ENCODE measurements at regions not wholly inside any gene's neighbourhood (a gene's known extent, or its start where the extent isn't known, plus 50 kb on each side); places are given as distances from the start of the nearest gene placed in this dataset.

DNA sequence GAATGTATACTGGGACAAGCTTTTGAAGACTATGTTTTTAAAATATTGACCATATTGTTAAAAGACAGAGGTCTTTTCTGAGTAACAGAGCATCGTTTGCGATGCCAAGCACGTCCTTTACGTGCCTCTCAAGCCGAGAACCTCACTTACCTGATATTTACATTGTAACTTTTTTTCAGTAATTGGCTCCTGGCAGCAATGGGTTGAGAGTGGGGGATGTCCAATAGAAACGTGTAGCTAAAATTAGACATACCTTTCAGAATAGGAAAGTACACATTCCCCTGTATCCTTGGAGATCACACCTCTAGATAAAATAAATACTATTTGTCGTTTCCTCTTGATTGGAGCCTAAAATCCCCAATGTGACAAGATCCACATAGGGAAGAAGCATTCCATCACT lies 222.2 kb upstream of the RGS6 start:
- Histone ChIP-seq H3K27ac (ENCODE audit: insufficient read depth in 1 of 2, low read depth in 1 of 2, low read length in 2 of 2, poor library complexity in 1 of 2, severe bottlenecking in 2 of 2) (no peak overlapping the region), H3K4me3 (ENCODE audit: control insufficient read depth in 1 of 7, extremely low read depth in 1 of 7, insufficient read depth in 4 of 7, low read depth in 2 of 7, low read length in 6 of 7) (no peak overlapping the region), H3K36me3 (ENCODE audit: control insufficient read depth in 4 of 4, insufficient read depth in 4 of 4, low read length in 3 of 4) (peaks cover 0 to 7% (median 4%) of the 10 kb centered on the region in 4 experiments), H3K27me3 (replicated peaks in 2 of 5; ENCODE audit: control insufficient read depth in 4 of 5, insufficient read depth in 5 of 5, low read length in 4 of 5) (no peaks in the 10 kb centered on the region), H3K9me3 (ENCODE audit: control extremely low read depth in 1 of 5, control insufficient read depth in 4 of 5, insufficient read depth in 2 of 5, low read depth in 1 of 5, low read length in 4 of 5) (no peaks in the 10 kb centered on the region), H3K4me1 (ENCODE audit: control extremely low read depth in 1 of 4, control insufficient read depth in 4 of 4, insufficient read depth in 4 of 4, low read length in 3 of 4) (no peaks in the 10 kb centered on the region)
- WGBS (ENCODE audit: insufficient coverage), result 96% methylated on average over 2 of the region's 7 CpGs
- DNase-seq, result no peak
- POLR2A ChIA-PET, result no interaction called here
- CTCF ChIA-PET, result interaction anchor here (0.8 kb wide), 1 partner anchor 572 kb away, joined by 4 read pairs; no protein-coding TSS in a partner anchor

DNA sequence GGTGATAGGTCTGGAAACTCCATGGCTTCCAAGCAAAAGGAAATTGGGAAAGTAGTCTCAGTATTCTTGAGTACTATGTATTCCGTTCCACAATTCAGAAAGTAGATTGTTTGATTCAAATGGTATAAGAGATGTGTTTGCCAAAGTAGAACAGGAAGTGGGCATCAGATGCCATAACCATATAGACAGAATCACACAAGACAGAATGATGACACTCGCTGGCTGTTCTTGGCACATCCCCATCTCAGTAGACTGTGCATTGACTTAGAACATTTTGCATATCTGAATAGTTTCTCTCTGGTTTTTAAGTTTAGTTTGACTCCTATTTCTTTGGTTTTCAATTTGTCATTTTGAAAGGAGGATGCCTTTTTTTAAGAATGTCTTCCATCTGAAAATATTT lies 221.1 kb upstream of the RGS6 start:
- peaks cover 0 to 7% (median 4%) of the 10 kb centered on the region in 4 experiments for H3K36me3 ChIP-seq (ENCODE audit: control insufficient read depth in 4 of 4, insufficient read depth in 4 of 4, low read length in 3 of 4)
- no CpG with 5 or more reads among the region's 2 CpGs for WGBS (ENCODE audit: insufficient coverage)
- H3K4me3 ChIP-seq (ENCODE audit: control insufficient read depth in 1 of 7, extremely low read depth in 1 of 7, insufficient read depth in 4 of 7, low read depth in 2 of 7, low read length in 6 of 7), result no peak overlapping the region
- CTCF ChIA-PET, result no interaction called here
- no peak overlapping the region for H3K27ac ChIP-seq (ENCODE audit: insufficient read depth in 1 of 2, low read depth in 1 of 2, low read length in 2 of 2, poor library complexity in 1 of 2, severe bottlenecking in 2 of 2)
- DNase-seq, result no peak
- H3K27me3 ChIP-seq (replicated peaks in 2 of 5; ENCODE audit: control insufficient read depth in 4 of 5, insufficient read depth in 5 of 5, low read length in 4 of 5), result no peaks in the 10 kb centered on the region
- H3K4me1 ChIP-seq (ENCODE audit: control extremely low read depth in 1 of 4, control insufficient read depth in 4 of 4, insufficient read depth in 4 of 4, low read length in 3 of 4), result no peaks in the 10 kb centered on the region
- POLR2A ChIA-PET, result no interaction called here
- no peaks in the 10 kb centered on the region for H3K9me3 ChIP-seq (ENCODE audit: control extremely low read depth in 1 of 5, control insufficient read depth in 4 of 5, insufficient read depth in 2 of 5, low read depth in 1 of 5, low read length in 4 of 5)

DNA sequence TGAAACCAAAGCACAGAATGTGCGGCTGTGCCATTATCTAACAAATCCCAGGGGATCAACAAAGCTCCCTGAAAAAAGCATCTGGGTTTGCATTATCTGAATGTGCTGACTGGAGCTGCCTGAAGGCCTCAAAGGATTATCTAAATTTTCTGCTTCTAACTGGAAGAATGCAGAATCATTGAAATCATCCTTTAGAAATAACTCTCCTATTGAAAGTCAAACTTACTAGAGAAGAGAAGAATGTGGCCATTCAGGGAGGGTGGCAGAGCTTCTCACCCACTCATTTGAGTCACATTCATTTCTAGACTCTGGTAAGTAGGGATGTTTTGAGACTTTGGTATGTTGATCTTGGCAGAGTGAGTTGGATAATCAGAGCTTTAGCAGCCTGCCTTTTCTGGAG lies 220.6 kb upstream of the RGS6 start:
- WGBS (ENCODE audit: insufficient coverage), result 100% methylated on average over 1 of the region's 1 CpG
- no peaks in the 10 kb centered on the region for H3K27me3 ChIP-seq (replicated peaks in 2 of 5; ENCODE audit: control insufficient read depth in 4 of 5, insufficient read depth in 5 of 5, low read length in 4 of 5)
- no peak overlapping the region for H3K27ac ChIP-seq (ENCODE audit: insufficient read depth in 1 of 2, low read depth in 1 of 2, low read length in 2 of 2, poor library complexity in 1 of 2, severe bottlenecking in 2 of 2)
- ChIA-PET CTCF (interaction anchor here (1.1 to 1.2 kb wide), 2 partner anchors 16 to 41 kb away, joined by 3 read pairs; no protein-coding TSS in a partner anchor), POLR2A (no interaction called here)
- H3K4me3 ChIP-seq (ENCODE audit: control insufficient read depth in 1 of 7, extremely low read depth in 1 of 7, insufficient read depth in 4 of 7, low read depth in 2 of 7, low read length in 6 of 7), result no peak overlapping the region
- H3K36me3 ChIP-seq (ENCODE audit: control insufficient read depth in 4 of 4, insufficient read depth in 4 of 4, low read length in 3 of 4), result peaks cover 0 to 7% (median 4%) of the 10 kb centered on the region in 4 experiments
- DNase-seq, result no peak
- no peaks in the 10 kb centered on the region for H3K4me1 ChIP-seq (ENCODE audit: control extremely low read depth in 1 of 4, control insufficient read depth in 4 of 4, insufficient read depth in 4 of 4, low read length in 3 of 4)
- H3K9me3 ChIP-seq (ENCODE audit: control extremely low read depth in 1 of 5, control insufficient read depth in 4 of 5, insufficient read depth in 2 of 5, low read depth in 1 of 5, low read length in 4 of 5), result no peaks in the 10 kb centered on the region

DNA sequence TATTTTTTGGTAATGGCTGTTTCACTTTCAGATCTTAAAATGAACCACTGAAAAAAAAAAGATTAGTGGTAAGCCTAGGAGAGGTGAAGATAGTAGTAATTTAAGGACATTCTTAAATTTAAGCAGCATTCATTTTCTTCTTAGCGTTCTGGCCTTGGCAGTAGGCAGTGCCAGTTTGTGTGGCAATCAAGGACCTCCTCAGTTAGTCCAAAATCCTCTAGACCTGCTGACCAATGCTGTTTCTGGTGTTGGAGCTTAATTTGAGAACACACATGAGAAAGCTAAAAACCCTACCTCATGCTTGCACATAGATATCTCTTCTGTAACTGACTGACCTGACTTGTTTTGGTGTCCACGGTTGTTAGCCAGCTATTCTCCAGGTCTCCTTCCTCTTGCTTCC lies 219.8 kb upstream of the RGS6 start:
- H3K27ac ChIP-seq (ENCODE audit: insufficient read depth in 1 of 2, low read depth in 1 of 2, low read length in 2 of 2, poor library complexity in 1 of 2, severe bottlenecking in 2 of 2), result no peak overlapping the region
- no peak overlapping the region for H3K4me3 ChIP-seq (ENCODE audit: control insufficient read depth in 1 of 7, extremely low read depth in 1 of 7, insufficient read depth in 4 of 7, low read depth in 2 of 7, low read length in 6 of 7)
- ChIA-PET CTCF (interaction anchor here (1.1 to 1.2 kb wide), 2 partner anchors 17 to 40 kb away, joined by 3 read pairs; no protein-coding TSS in a partner anchor), POLR2A (no interaction called here)
- no peaks in the 10 kb centered on the region for H3K9me3 ChIP-seq (ENCODE audit: control extremely low read depth in 1 of 5, control insufficient read depth in 4 of 5, insufficient read depth in 2 of 5, low read depth in 1 of 5, low read length in 4 of 5)
- DNase-seq, result no peak
- 100% methylated on average over 1 of the region's 2 CpGs for WGBS (ENCODE audit: insufficient coverage)
- H3K27me3 ChIP-seq (replicated peaks in 2 of 5; ENCODE audit: control insufficient read depth in 4 of 5, insufficient read depth in 5 of 5, low read length in 4 of 5), result no peaks in the 10 kb centered on the region
- no peaks in the 10 kb centered on the region for H3K4me1 ChIP-seq (ENCODE audit: control extremely low read depth in 1 of 4, control insufficient read depth in 4 of 4, insufficient read depth in 4 of 4, low read length in 3 of 4)
- peaks cover 0 to 7% (median 2%) of the 10 kb centered on the region in 4 experiments for H3K36me3 ChIP-seq (ENCODE audit: control insufficient read depth in 4 of 4, insufficient read depth in 4 of 4, low read length in 3 of 4)

DNA sequence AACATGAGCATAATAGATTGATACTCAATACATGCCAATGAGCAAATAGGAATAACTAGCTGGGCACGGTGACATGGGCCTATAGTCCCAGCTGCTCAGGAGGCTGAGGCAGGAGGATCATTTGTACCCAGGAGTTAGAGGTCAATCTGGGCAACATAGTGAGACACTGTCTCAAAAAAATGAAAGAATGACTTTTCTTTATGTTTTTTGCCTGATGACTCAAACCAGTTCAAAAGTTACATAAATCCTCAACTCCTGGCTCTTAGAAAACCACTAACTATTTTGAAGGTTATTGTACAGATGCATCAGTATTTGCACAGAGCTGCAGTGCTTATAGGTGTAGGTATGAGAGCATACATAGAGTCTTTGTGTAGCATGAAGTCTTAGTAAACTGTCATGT lies 219.2 kb upstream of the RGS6 start:
- 100% methylated on average over 1 of the region's 1 CpG for WGBS (ENCODE audit: insufficient coverage)

DNA sequence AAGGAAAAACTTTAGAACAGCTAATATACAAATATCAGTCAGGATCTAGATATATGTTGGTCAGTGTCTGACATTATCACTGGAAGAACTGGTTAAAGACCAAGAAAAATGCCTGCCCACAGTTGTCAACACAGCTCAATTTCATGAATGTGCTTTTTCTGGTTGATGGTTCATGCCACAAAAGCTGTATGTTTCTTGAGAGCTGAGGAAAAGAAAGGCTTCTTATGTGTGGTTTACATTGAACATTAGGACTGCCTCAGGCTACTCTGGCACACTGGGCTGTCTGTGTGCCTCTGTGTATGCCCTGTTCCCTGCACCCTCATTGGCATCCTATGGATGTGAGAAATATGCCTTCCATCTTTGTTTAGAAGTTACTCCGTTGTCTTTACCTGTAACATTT lies 218.8 kb upstream of the RGS6 start:
- ChIA-PET CTCF (no interaction called here), POLR2A (no interaction called here)
- Histone ChIP-seq H3K4me3 (ENCODE audit: control insufficient read depth in 1 of 7, extremely low read depth in 1 of 7, insufficient read depth in 4 of 7, low read depth in 2 of 7, low read length in 6 of 7) (no peak overlapping the region), H3K9me3 (ENCODE audit: control extremely low read depth in 1 of 5, control insufficient read depth in 4 of 5, insufficient read depth in 2 of 5, low read depth in 1 of 5, low read length in 4 of 5) (no peaks in the 10 kb centered on the region), H3K27ac (ENCODE audit: insufficient read depth in 1 of 2, low read depth in 1 of 2, low read length in 2 of 2, poor library complexity in 1 of 2, severe bottlenecking in 2 of 2) (no peak overlapping the region), H3K4me1 (ENCODE audit: control extremely low read depth in 1 of 4, control insufficient read depth in 4 of 4, insufficient read depth in 4 of 4, low read length in 3 of 4) (no peaks in the 10 kb centered on the region), H3K36me3 (ENCODE audit: control insufficient read depth in 4 of 4, insufficient read depth in 4 of 4, low read length in 3 of 4) (peaks cover 0 to 7% (median 2%) of the 10 kb centered on the region in 4 experiments), H3K27me3 (replicated peaks in 2 of 5; ENCODE audit: control insufficient read depth in 4 of 5, insufficient read depth in 5 of 5, low read length in 4 of 5) (no peaks in the 10 kb centered on the region)
- no CpG with 5 or more reads among the region's 1 CpG for WGBS (ENCODE audit: insufficient coverage)
- DNase-seq, result no peak

More for the DNA sequence above, 219.2 kb upstream of the RGS6 start:
- Histone ChIP-seq H3K27me3 (replicated peaks in 2 of 5; ENCODE audit: control insufficient read depth in 4 of 5, insufficient read depth in 5 of 5, low read length in 4 of 5) (no peaks in the 10 kb centered on the region), H3K27ac (ENCODE audit: insufficient read depth in 1 of 2, low read depth in 1 of 2, low read length in 2 of 2, poor library complexity in 1 of 2, severe bottlenecking in 2 of 2) (no peak overlapping the region), H3K4me3 (ENCODE audit: control insufficient read depth in 1 of 7, extremely low read depth in 1 of 7, insufficient read depth in 4 of 7, low read depth in 2 of 7, low read length in 6 of 7) (no peak overlapping the region), H3K36me3 (ENCODE audit: control insufficient read depth in 4 of 4, insufficient read depth in 4 of 4, low read length in 3 of 4) (peaks cover 0 to 7% (median 2%) of the 10 kb centered on the region in 4 experiments), H3K4me1 (ENCODE audit: control extremely low read depth in 1 of 4, control insufficient read depth in 4 of 4, insufficient read depth in 4 of 4, low read length in 3 of 4) (no peaks in the 10 kb centered on the region), H3K9me3 (ENCODE audit: control extremely low read depth in 1 of 5, control insufficient read depth in 4 of 5, insufficient read depth in 2 of 5, low read depth in 1 of 5, low read length in 4 of 5) (no peaks in the 10 kb centered on the region)
- ChIA-PET POLR2A (no interaction called here), CTCF (interaction anchor here (1.2 kb wide), 1 partner anchor 40 kb away, joined by 3 read pairs; no protein-coding TSS in a partner anchor)
- DNase-seq, result no peak

DNA sequence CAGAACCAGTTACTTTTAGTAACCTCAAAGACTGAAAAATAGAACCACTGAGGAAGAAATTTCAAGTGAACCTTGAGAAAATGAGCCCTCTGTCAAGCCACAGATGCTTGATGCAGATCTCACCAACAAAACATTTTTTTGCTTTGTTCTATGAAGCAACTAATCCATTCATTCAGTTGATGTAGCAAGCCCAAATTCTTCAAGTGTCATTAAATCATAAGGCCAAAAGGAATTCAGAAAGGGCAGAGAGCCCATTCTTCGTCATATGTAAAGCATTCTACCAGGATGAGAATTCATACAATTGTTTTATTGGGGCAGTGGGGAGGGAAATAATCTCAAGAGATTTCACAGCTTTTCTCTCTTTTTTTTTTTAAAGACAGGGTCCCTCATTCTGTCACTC lies 218.0 kb upstream of the RGS6 start:
- WGBS (ENCODE audit: insufficient coverage), result 100% methylated on average over 1 of the region's 1 CpG
- Histone ChIP-seq H3K27ac (ENCODE audit: insufficient read depth in 1 of 2, low read depth in 1 of 2, low read length in 2 of 2, poor library complexity in 1 of 2, severe bottlenecking in 2 of 2) (no peak overlapping the region), H3K4me3 (ENCODE audit: control insufficient read depth in 1 of 7, extremely low read depth in 1 of 7, insufficient read depth in 4 of 7, low read depth in 2 of 7, low read length in 6 of 7) (no peak overlapping the region), H3K36me3 (ENCODE audit: control insufficient read depth in 4 of 4, insufficient read depth in 4 of 4, low read length in 3 of 4) (peaks cover 0 to 6% (median 1%) of the 10 kb centered on the region in 4 experiments), H3K27me3 (replicated peaks in 2 of 5; ENCODE audit: control insufficient read depth in 4 of 5, insufficient read depth in 5 of 5, low read length in 4 of 5) (no peaks in the 10 kb centered on the region), H3K9me3 (ENCODE audit: control extremely low read depth in 1 of 5, control insufficient read depth in 4 of 5, insufficient read depth in 2 of 5, low read depth in 1 of 5, low read length in 4 of 5) (no peaks in the 10 kb centered on the region), H3K4me1 (ENCODE audit: control extremely low read depth in 1 of 4, control insufficient read depth in 4 of 4, insufficient read depth in 4 of 4, low read length in 3 of 4) (no peaks in the 10 kb centered on the region)
- POLR2A ChIA-PET, result no interaction called here
- CTCF ChIA-PET, result interaction anchor here (0.6 kb wide), 1 partner anchor 299 kb away, joined by 3 read pairs; no protein-coding TSS in a partner anchor
- no peak for DNase-seq
